Inflammatory macrophage treated with lipopolysaccharide for 1 hour (primary cell): ENCODE measurements at regions not wholly inside any gene's neighbourhood (a gene's known extent, or its start where the extent isn't known, plus 50 kb on each side); places are given as distances from the start of the nearest gene placed in this dataset.
"Not testable (repeated sequence)": the region's sequence is repeated elsewhere in the genome, so short reads cannot be mapped to it uniquely, and the experiment has no call there.

ENCODE experiments used
- DNase-seq, 2 donors: peaks; one replicate each; pipeline ENCODE4 v3.0.0-alpha.2; 2020 to 2022

GRCh38 chr11:25527841-25528240, 804.1 kb upstream of the ANO3 start:
- DNase-seq = no peak

DNA sequence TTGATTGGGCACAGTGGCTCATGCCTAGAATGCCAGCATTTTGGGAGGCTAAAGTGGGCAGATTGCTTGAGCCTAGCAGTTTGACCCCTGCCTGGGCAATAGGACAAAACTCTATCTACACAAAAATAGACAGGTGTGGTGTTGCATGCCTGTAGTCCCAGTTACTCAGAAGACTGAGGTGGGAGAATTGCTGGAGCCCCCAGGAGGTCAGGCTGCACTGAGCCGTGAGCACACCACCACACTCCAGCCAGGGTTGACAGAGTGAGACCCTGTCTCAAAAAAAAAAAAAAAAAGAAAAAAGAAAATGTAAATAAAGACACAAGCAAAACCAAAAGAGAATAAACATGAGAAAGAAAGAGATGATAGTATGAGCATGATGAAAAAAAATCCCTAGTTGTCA, 802.4 kb upstream of the ANO3 start:
- no peak for DNase-seq

DNA sequence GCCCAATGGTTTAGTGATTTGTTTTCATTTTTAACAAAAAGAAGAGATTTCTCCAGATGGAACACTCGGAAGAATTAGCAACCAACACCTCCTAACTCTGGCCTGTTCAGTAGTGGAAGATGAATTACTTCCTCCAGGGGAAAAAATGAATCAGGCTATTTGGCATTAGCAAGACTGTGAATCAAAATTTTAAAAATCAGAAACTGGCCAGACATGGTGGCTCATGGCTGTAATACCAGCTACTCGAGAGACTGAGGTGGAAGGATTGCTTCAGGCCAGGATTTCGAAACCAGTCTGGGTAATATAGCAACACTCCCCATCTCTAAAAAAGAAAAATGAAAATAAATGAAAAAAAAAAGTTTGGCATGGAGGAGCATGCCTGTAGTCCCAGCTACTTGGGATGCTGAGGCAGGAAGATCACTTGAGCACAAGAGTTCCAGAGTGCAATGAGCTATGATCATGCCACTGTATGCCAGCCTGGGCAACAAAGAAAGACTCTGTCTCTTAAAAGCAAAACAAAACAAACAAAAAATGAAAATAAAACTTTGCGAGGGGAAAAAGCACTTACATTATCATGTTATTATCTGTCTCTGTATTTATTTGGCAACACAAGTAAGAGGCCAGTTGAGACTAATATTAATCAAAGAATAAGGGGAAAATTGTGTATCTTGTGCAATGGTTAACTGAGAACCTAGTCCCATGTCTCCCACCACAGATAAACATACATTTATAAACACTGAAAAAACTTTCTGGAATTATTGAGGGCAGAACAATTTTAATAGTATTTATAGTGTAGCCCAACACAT, 796.3 kb upstream of the ANO3 start:
- no peak for DNase-seq

GRCh38 chr11:25536289-25536688, 795.6 kb upstream of the ANO3 start:
- DNase-seq = no peak

DNA sequence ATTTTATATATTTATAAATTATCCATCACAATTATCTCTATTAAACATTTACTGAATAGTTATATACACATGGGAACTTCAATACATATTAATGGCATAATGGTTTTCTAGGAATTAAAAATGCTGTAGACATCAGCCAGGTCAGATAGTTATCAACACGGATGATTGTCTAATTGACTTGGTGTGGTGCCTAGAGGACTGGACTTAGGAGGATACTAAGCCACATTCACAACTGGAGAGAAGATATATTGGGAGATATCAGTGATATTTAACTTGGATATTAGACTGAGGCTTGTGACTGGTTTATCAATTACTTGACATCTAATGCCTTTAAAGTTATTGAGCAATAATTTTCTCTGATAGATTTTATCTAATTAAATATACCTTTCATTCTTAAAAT, 794.5 kb upstream of the ANO3 start:
- no peak for DNase-seq

GRCh38 chr11:25547292-25547691, 784.6 kb upstream of the ANO3 start:
- no peak for DNase-seq

GRCh38 chr11:25562417-25562816, 769.5 kb upstream of the ANO3 start:
- no peak for DNase-seq

GRCh38 chr11:25565846-25566245, 766.1 kb upstream of the ANO3 start:
- DNase-seq = no peak

- no peak for DNase-seq
Measured at GRCh38 chr11:25566298-25567200, 765.4 kb upstream of the ANO3 start.

- DNase-seq = no peak
Measured at GRCh38 chr11:25576320-25576719, 755.6 kb upstream of the ANO3 start.

DNA sequence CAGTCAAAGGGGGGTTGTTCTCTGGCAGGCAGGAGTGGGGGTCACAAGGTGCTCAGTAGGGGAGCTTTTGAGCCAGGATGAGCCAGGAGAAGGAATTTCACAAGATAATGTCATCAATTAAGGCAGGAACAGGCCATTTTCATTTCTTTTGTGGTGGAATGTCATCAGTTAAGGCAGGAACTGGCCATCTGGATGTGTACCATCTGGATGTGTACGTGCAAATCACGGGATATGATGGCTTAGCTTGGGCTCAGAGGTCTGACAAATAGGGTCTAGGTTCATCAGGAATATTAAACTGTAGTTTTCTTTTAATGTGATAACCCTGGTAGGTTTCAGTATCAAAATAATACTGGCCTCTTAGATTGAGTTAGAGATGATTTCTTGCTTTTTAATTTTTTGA, 752.4 kb upstream of the ANO3 start:
- DNase-seq = not testable (repeated sequence)

DNA sequence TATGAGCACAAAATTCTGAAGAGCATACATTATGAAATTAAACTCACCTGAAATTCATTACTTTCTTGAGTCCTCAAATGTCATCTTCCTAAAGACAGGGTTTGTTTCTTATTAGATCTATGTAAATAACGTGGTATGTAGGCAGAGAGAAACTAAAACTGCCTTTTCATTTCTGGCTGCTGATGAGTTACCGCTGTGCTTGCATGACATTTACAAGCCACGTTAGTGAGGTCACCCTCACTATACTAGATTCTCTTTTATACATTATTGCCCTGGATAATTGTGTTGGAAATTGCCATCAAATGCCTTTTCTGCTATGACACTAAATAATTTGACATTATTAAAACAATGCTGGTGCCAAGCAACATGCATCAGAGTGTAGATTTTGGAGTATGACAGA, 748.3 kb upstream of the ANO3 start:
- no peak for DNase-seq

GRCh38 chr11:25587496-25587895, 744.4 kb upstream of the ANO3 start:
- DNase-seq = no peak

GRCh38 chr11:25593221-25593620, 738.7 kb upstream of the ANO3 start:
- DNase-seq = no peak

GRCh38 chr11:25596701-25597100, 735.2 kb upstream of the ANO3 start:
- DNase-seq = no peak

DNA sequence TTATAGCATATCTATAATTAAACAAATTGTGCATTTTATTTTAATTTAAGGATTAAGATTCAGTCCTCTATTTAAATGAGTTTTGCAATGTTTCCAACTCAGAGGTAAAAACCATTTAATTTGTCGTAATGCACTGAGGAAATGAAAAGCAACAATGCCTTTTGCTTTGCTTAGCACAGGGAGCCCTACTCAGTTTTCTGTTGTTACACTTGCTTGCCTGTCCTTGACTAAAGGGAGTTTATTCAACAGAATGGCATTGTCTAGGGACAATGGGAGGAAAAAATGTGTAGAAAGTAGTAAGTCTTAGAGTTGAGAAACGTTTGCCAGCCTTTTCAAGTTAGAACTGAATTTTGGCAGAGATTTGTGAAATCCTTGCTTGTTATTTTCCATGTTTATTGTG, 734.2 kb upstream of the ANO3 start:
- no peak for DNase-seq

DNA sequence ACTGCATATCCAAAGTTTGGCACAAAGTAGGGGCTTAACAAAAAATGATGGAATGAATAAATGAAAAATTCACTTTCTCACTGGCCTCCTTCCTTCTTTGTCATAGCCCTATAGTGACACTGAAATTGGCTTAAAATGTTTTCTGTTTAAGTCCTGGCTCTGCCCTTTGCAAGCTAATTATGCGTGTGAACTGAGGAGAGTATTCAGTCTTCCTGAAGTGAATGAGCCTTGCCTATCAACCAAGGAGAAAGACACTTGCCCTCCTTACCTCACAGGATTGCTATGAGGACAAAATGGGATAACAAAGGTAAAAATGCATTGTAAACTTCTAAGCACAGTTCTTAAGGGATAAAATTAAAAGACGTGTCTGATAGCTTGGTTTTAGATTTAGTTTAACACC, 729.8 kb upstream of the ANO3 start:
- no peak for DNase-seq

- DNase-seq = no peak
Measured at GRCh38 chr11:25602959-25603358, 729.0 kb upstream of the ANO3 start.

- no peak for DNase-seq
Measured at GRCh38 chr11:25612806-25613205, 719.1 kb upstream of the ANO3 start.

- no peak for DNase-seq
Measured at GRCh38 chr11:25613451-25613850, 718.5 kb upstream of the ANO3 start.

- DNase-seq = no peak
Measured at GRCh38 chr11:25613865-25614264, 718.1 kb upstream of the ANO3 start.

DNA sequence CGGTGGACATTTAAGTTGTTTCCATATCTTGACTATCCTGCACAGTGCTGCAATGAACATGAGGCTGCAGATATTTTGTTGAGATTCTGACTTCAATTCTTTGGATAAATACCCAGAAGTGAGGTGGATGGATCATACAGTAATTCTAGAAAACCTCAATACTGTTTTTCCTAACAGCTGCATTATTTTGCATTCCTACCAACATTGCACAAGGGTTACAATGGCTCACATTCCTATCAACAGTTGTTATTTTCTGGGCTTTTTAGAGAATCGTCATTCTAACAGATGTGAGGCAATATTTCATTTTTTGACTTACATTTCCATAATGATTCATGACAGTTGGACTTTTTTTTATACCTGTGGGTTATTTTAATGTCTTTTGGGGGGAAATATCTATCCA, 716.9 kb upstream of the ANO3 start:
- DNase-seq = no peak

- DNase-seq = no peak
Measured at GRCh38 chr11:25615841-25616240, 716.1 kb upstream of the ANO3 start.

GRCh38 chr11:25625094-25625493, 706.8 kb upstream of the ANO3 start:
- DNase-seq = no peak
